BLaER1 (cell line): ENCODE measurements at regions not wholly inside any gene's neighbourhood (a gene's known extent, or its start where the extent isn't known, plus 50 kb on each side); places are given as distances from the start of the nearest gene placed in this dataset.
"Not testable (repeated sequence)": the region's sequence is repeated elsewhere in the genome, so short reads cannot be mapped to it uniquely, and the experiment has no call there.

Experiments used
- H3K27ac ChIP-seq: shearing (Covaris generic); formaldehyde crosslinking; 2 replicates; pipeline ENCODE4 v1.8.1; 2022
- H3K27me3 ChIP-seq: shearing (Covaris generic); formaldehyde crosslinking; 2 replicates; pipeline ENCODE4 v1.8.1; 2022
- H3K36me3 ChIP-seq: shearing (Covaris generic); formaldehyde crosslinking; 2 replicates; pipeline ENCODE4 v1.8.1; 2022
- H3K4me1 ChIP-seq: shearing (Covaris generic); formaldehyde crosslinking; 2 replicates; pipeline ENCODE4 v1.8.1; 2022
- H3K4me2 ChIP-seq: shearing (Covaris generic); formaldehyde crosslinking; 2 replicates; pipeline ENCODE4 v1.8.1; 2022
- H3K4me3 ChIP-seq: shearing (Covaris generic); formaldehyde crosslinking; 2 replicates; pipeline ENCODE4 v1.8.1; 2022
- H3K9ac ChIP-seq: shearing (Covaris generic); formaldehyde crosslinking; 2 replicates; pipeline ENCODE4 v1.8.1; 2022
- H3K9me3 ChIP-seq: shearing (Covaris generic); formaldehyde crosslinking; 2 replicates; pipeline ENCODE4 v1.8.1; 2022
- H4K20me1 ChIP-seq: shearing (Covaris generic); formaldehyde crosslinking; 2 replicates; pipeline ENCODE4 v1.8.1; 2022
- Cebpa-rat ChIP-seq: shearing (Covaris generic); IDR thresholded peaks from 2 replicates; pipeline ENCODE4 v1.8.1; 2022

DNA sequence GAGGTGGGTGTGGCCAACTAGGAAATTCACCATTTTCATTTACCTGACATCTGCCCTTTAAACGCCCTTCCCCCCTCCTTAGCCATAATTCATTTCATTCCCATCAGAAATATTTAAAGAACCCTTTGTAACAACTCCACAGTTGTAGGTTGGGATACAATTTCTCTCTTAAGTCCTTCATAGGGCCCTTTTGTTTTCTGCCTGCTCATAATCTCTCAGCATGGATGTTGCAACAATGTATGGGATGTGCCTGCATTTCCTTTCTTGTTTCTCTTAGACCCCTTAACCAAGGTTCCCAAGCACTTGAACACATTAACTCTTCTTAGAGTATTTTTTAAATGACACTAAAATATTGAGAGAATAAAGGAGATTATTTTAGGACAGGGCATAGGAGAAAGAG is 51.7 kb upstream of the MYO10 start:
- Histone ChIP-seq H3K4me2 (no peak overlapping the region), H3K27me3 (no peaks in the 10 kb centered on the region), H3K27ac (no peak overlapping the region), H3K36me3 (no peaks in the 10 kb centered on the region), H3K4me1 (peaks cover 12% of the 10 kb centered on the region; the same call in 1 of the 2 replicates), H3K9me3 (peaks cover 11% of the 10 kb centered on the region), H3K4me3 (no peak overlapping the region), H4K20me1 (no peaks in the 10 kb centered on the region), H3K9ac (no peak overlapping the region)
- TF ChIP-seq Cebpa-rat = no peak

DNA sequence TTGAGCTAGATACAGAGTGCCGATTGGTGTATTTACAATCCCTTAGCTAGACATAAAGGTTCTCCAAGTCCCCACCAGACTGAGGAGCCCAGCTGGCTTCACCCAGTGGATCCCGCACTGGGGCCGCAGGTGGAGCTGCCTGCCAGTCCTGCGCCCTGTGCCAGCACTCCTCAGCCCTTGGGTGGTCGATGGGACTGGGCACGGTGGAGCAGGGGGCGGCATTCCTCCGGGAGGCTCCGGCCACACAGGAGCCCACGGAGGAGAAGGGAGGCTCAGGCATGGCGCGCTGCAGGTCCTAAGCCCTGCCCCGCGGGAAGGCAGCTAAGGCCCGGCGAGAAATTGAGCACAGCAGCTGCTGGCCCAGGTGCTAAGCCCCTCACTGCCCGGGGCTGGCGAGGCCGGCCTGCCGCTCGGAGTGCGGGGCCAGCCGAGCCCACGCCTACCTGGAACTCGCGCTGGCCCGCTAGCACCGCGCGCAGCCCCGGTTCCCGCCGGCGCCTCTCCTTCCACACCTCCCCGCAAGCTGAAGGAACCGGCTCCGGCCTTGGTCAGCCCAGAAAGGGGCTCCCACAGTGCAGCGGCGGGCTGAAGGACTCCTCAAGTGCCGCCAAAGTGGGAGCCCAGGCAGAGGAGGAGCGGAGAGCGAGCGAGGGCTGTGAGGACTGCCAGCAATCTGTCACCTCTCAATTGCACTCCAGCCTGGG is 54.9 kb upstream of the MYO10 start:
- not testable (repeated sequence) for H3K36me3 ChIP-seq, H3K4me3 ChIP-seq, H4K20me1 ChIP-seq, H3K9ac ChIP-seq, H3K4me2 ChIP-seq, H3K27ac ChIP-seq, H3K27me3 ChIP-seq
- peaks cover 11% of the 10 kb centered on the region; the same call in 1 of the 2 replicates for H3K9me3 ChIP-seq
- peaks cover 16% of the 10 kb centered on the region; the same call in 1 of the 2 replicates for H3K4me1 ChIP-seq

GRCh38 chr5:16992006-16992405 is 55.9 kb upstream of the MYO10 start:
- peaks cover 11% of the 10 kb centered on the region; the same call in 1 of the 2 replicates for H3K9me3 ChIP-seq
- no peak overlapping the region for H3K27ac ChIP-seq
- TF ChIP-seq Cebpa-rat = no peak
- no peak overlapping the region for H3K4me3 ChIP-seq
- no peak overlapping the region for H3K9ac ChIP-seq
- no peaks in the 10 kb centered on the region for H4K20me1 ChIP-seq
- peak overlapping the region; percentile 25; the same call in 1 of the 2 replicates for H3K4me2 ChIP-seq
- H3K36me3 ChIP-seq = no peaks in the 10 kb centered on the region
- H3K4me1 ChIP-seq = peaks cover 16% of the 10 kb centered on the region; the same call in 1 of the 2 replicates
- H3K27me3 ChIP-seq = no peaks in the 10 kb centered on the region

DNA sequence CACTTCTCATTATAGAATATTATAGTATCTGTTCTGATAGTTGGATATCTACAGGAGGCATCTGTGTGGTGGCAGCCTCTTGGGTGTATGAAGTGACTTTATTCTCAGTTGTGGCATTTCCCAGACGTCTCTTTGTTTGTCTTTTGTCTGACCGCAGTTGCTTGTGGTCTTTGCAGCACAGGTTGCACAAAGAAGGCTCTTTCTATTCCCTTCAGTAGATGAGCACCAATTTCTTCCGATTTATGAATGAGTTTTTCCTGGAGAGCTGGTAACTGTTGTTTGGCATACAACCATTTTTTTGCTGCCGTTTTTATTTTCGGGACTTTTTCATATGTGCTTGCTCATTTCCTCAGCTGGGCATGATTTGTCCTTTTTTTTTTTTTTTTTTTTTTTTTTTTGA is 56.4 kb upstream of the MYO10 start:
- Histone ChIP-seq H3K4me3 (no peak overlapping the region), H4K20me1 (no peaks in the 10 kb centered on the region), H3K4me1 (peaks cover 16% of the 10 kb centered on the region; the same call in 1 of the 2 replicates), H3K9ac (no peak overlapping the region), H3K4me2 (peak overlapping the region; percentile 25; the same call in 1 of the 2 replicates), H3K36me3 (no peaks in the 10 kb centered on the region), H3K9me3 (peaks cover 11% of the 10 kb centered on the region; the same call in 1 of the 2 replicates), H3K27me3 (no peaks in the 10 kb centered on the region), H3K27ac (no peak overlapping the region)
- no peak for TF ChIP-seq Cebpa-rat

- Histone ChIP-seq H3K4me3 (no peak overlapping the region), H3K9ac (no peak overlapping the region), H4K20me1 (no peaks in the 10 kb centered on the region), H3K4me1 (peaks cover 16% of the 10 kb centered on the region; the same call in 1 of the 2 replicates), H3K27me3 (no peaks in the 10 kb centered on the region), H3K4me2 (no peak overlapping the region), H3K36me3 (no peaks in the 10 kb centered on the region), H3K27ac (no peak overlapping the region), H3K9me3 (peaks cover 11% of the 10 kb centered on the region; the same call in 1 of the 2 replicates)
- no peak for TF ChIP-seq Cebpa-rat
Measured at GRCh38 chr5:16994565-16994964, 58.5 kb upstream of the MYO10 start.

GRCh38 chr5:16995372-16995771 is 59.3 kb upstream of the MYO10 start:
- Histone ChIP-seq H3K27me3 (no peaks in the 10 kb centered on the region), H4K20me1 (no peaks in the 10 kb centered on the region), H3K27ac (no peak overlapping the region), H3K4me3 (no peak overlapping the region), H3K36me3 (no peaks in the 10 kb centered on the region), H3K9ac (no peak overlapping the region), H3K4me1 (peaks cover 16% of the 10 kb centered on the region; the same call in 1 of the 2 replicates), H3K4me2 (no peak overlapping the region), H3K9me3 (peaks cover 8% of the 10 kb centered on the region; the same call in 1 of the 2 replicates)
- no peak for TF ChIP-seq Cebpa-rat

- Histone ChIP-seq H3K9ac (no peak overlapping the region), H3K4me2 (no peak overlapping the region), H3K9me3 (no peaks in the 10 kb centered on the region), H4K20me1 (no peaks in the 10 kb centered on the region), H3K36me3 (no peaks in the 10 kb centered on the region), H3K4me3 (no peak overlapping the region), H3K4me1 (peaks cover 12% of the 10 kb centered on the region), H3K27ac (no peak overlapping the region), H3K27me3 (no peaks in the 10 kb centered on the region)
- no peak for TF ChIP-seq Cebpa-rat
Measured at GRCh38 chr5:17000291-17000939, 64.3 kb upstream of the MYO10 start.

DNA sequence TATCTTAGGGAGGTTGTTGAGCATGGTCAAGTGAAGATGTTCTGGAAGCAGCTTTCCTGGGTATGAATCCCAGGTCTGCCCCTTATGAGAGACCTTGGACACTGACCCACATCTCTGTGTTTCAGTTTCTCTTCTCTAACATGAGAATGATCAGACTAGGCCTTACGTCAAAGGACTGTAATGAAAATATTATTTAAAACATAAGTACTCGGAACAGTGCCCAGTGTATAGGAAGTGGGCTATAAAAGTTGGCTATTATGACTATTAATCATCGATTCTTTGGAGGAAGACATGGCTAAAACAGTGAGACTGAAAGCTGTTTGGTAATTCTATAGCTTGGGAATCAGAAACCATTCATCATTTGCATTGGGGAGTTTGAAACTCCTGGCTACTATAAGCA is 65.3 kb upstream of the MYO10 start:
- H3K4me1 ChIP-seq = peaks cover 12% of the 10 kb centered on the region
- no peak for TF ChIP-seq Cebpa-rat
- H3K27me3 ChIP-seq = no peaks in the 10 kb centered on the region
- no peaks in the 10 kb centered on the region for H3K36me3 ChIP-seq
- H3K9ac ChIP-seq = no peak overlapping the region
- H4K20me1 ChIP-seq = no peaks in the 10 kb centered on the region
- no peak overlapping the region for H3K4me3 ChIP-seq
- no peak overlapping the region for H3K27ac ChIP-seq
- H3K4me2 ChIP-seq = no peak overlapping the region
- H3K9me3 ChIP-seq = no peaks in the 10 kb centered on the region

- H3K4me3 ChIP-seq = no peak overlapping the region
- H3K9ac ChIP-seq = no peak overlapping the region
- H4K20me1 ChIP-seq = no peaks in the 10 kb centered on the region
- H3K36me3 ChIP-seq = no peaks in the 10 kb centered on the region
- H3K27me3 ChIP-seq = no peaks in the 10 kb centered on the region
- H3K9me3 ChIP-seq = no peaks in the 10 kb centered on the region
- no peak for TF ChIP-seq Cebpa-rat
- peaks cover 12% of the 10 kb centered on the region for H3K4me1 ChIP-seq
- H3K27ac ChIP-seq = no peak overlapping the region
- no peak overlapping the region for H3K4me2 ChIP-seq
Measured at GRCh38 chr5:17004441-17005106, 68.5 kb upstream of the MYO10 start.
